EH (cell line): ENCODE measurements at regions not wholly inside any gene's neighbourhood (a gene's known extent, or its start where the extent isn't known, plus 50 kb on each side); places are given as distances from the start of the nearest gene placed in this dataset.
"Not testable (repeated sequence)": the region's sequence is repeated elsewhere in the genome, so short reads cannot be mapped to it uniquely, and the experiment has no call there.

Experiments
- DNase-seq: peaks from one replicate; pipeline ENCODE4 v3.0.0-alpha.2; 2015; ENCODE audit warnings: low read depth

- peak; percentile 43 for DNase-seq
Observed at GRCh38 chr4:137861682-137862081, 329.4 kb upstream of the PCDH18 start.

DNA sequence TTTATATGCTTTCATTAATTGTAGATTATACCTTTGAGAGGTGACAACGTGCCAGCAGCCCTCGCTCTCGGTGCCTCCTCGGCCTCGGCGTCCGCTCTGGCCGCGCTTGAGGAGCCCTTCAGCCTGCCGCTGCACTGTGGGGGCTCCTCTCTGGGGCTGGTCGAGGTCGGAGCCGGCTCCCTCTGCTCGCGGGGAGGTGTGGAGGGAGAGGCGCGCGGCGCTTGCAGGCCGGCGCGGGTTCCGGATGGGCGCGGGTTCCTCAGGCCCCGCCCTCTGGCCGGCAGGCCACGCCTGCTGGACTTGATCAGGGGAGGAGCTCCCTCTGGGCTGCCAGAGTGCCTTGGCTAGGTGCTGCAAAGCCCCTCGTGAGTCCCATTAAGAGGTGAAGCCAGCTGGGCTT, 321.1 kb upstream of the PCDH18 start:
- no peak for DNase-seq

DNA sequence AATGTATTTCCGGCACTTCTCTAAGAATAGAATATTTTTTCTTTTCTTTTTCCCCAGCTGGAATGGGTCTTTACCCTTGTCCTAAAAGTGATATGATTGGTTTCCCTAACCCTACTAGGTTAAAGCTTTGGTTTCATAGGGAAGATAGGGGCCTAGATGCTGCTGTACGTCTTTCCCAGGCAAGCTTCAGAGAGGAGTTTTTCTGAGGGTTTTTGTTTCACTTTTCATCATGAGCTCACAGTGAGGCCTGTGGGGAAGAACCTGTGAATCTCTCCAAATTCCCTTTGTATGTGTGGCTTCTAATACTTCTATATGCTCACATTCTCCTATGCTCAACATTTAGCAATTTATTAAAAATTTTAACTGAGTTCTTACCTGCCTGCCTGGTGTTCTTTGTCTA, 320.0 kb upstream of the PCDH18 start:
- DNase-seq, result no peak

DNA sequence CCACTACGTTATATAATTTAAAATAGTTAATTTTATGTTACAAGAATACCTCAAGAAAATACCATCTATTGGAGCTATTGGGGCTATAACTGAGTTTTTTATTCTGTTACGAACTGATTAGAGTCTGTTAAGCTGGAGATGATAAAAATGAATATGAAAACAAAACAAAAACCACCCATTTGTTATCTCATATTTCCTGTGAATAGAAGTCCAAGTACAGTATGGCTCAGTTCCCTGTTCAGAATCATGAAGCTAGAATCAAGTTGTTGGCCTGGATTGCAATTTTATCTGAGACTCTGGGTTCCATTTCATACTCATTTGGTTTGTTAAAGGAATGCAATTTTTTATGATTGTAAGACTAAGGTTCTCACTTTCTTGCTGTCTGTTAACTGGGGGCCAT, 319.1 kb upstream of the PCDH18 start:
- DNase-seq, result no peak

- not testable (repeated sequence) for DNase-seq
Observed at GRCh38 chr4:137827945-137828344, 295.7 kb upstream of the PCDH18 start.

GRCh38 chr4:137825505-137825904, 293.2 kb upstream of the PCDH18 start:
- DNase-seq, result no peak

- no peak for DNase-seq
Observed at GRCh38 chr4:137823007-137823406, 290.7 kb upstream of the PCDH18 start.

- DNase-seq, result peak; percentile 71
Observed at GRCh38 chr4:137819964-137820383, 287.7 kb upstream of the PCDH18 start.

- no peak for DNase-seq
Observed at GRCh38 chr4:137812258-137812657, 280.0 kb upstream of the PCDH18 start.

DNA sequence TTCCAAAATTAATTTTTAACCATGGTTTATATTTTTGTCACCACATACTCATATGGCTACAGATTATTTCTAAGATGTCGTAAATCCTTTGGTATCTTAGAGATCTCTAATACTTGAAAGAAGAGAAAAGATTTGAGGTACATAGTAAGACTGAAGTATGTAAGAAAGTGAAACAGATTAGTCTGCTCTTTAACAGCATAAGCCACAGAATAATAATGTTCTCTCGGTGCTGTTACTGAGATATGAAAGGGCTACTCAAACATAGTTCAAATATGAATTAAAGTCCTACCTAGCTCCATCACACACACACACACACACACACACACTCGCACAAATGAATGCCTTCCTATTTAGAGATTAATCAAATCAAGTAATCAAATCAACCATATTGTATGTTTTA, 274.1 kb upstream of the PCDH18 start:
- DNase-seq, result no peak

GRCh38 chr4:137804906-137805495, 272.7 kb upstream of the PCDH18 start:
- DNase-seq, result no peak

GRCh38 chr4:137800861-137801260, 268.6 kb upstream of the PCDH18 start:
- no peak for DNase-seq

DNA sequence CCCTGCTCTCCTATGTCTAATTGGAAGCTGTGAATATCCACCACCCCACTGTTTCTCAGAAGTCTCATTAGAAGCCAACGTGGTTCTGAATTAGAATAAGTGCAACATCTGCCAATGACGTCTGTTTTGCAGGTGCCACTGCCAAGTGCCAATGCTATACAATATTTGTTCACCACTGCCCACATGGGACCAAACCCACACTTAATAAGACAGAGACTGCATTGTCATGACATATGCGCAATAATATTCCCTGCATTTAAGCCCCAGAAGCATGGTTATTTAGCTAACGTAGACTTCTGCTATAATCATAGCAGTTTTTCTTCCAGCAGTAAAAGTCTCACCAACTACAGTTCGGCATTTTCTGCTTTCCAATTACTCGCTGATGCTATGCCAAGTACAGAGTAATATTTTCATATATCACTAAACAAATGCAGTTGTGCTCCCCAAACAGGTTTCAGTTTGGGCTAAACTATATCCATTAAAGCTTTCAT, 262.5 kb upstream of the PCDH18 start:
- no peak for DNase-seq

GRCh38 chr4:137789263-137789662, 257.0 kb upstream of the PCDH18 start:
- not testable (repeated sequence) for DNase-seq

DNA sequence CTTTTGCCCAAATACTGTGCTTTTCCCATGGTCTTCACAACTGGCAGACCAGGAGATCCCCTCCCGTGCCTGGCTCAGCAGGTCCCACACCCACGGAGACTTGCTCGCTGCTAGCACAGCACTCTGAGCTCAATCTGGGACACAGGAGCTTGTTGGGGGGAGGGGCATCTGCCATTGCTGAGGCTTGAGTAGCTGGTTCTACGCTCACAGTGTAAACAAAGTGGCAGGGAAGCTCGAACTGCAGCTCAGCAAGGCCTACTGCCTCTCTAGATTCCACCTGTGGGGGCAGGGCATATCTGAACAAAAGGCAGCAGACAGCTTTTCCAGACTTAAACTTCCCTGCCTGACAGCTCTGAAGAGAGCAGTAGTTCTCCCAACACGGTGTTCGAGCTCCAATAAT, 251.6 kb upstream of the PCDH18 start:
- not testable (repeated sequence) for DNase-seq

DNA sequence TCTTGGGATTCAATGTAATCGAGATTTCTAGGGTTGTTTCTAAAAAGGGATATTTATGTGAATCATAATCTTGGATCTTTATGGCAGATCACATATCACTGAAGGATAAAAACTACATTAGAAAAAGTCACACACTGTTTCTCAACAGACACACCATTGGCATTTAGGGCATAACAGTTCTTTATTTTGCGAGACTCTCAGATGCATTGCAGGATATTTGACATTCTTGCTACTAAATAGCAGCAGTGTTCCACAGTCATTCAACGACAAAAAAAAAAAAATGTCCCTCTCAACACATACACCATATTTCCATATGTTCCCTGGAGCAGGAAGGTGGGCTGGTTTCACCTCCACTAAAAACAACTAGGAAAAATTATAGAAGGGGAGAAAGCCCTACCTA, 243.4 kb upstream of the PCDH18 start:
- peak; percentile 27 for DNase-seq

DNA sequence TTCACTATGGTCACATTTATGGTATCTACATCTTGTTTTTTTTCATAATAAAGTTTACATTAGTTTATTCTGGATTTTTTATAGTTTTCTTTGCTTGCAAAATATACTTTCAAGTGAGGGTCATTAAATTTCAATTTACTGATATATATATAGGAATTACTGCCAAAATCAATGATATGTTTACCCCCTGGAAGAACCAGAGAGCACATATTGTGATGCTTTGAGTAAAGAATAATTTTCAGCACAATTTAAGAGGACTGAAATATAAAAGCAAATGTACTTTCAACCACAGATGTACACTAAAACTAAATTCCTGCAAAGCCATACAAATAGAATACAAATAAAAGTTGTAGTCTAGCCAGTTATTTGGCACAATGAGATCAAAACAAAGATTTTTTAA, 242.2 kb upstream of the PCDH18 start:
- DNase-seq, result no peak

DNA sequence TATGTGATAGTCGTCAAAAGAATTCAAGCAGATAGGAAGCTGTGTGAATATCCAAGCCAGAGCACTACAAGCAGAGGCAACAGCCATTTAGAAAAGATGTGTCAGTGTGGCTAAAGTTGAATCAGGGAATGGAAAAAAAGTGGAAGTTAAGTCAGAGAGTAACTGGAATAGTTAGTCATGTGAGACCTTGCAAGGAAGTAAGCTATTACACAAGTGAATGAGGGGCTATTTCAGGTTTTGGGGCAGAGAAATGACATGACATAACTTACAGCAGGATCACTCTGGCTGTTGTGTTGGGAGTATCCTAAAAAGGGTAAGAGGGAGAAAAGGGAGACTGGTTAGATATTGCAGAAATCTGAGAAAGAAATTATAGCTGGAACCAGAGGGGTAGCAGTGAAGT, 236.6 kb upstream of the PCDH18 start:
- DNase-seq, result no peak

DNA sequence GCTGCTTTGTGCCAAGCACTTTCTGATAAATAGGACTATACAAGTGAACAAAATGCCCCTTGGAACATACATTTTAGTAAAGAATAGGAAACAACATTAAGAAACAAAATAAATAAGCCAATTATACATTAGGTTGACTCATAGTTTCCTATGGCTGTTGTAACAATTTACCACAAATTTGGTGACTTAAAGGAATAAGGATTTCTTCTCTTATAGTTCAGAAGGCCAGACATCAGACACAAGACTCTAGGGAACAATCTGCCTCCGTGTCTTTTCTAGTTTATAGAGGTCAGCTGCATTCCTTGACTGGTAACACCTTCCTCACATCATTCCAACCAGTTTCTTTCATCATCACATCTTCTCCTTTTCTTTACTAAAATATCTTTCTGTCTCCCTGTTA, 235.9 kb upstream of the PCDH18 start:
- peak; percentile 26 for DNase-seq

DNA sequence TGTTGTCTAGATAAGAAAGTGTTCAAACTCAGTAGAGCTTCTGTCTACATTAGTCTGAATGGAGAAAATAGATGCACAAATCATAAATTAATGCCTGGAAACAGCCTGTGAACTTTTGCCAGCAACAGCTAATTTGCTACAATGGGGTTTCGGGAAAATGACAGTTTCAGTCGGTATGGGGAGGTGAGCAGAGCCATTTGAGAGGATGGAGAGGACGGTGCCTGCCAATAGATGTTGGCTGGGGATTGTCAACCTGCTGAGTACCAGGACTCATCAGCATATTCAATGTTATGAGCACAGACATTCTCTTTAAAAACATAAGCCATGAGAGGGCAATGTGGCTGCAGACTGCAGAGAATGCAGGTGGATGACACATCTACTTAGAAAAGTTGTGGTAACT, 230.3 kb upstream of the PCDH18 start:
- DNase-seq, result no peak

DNA sequence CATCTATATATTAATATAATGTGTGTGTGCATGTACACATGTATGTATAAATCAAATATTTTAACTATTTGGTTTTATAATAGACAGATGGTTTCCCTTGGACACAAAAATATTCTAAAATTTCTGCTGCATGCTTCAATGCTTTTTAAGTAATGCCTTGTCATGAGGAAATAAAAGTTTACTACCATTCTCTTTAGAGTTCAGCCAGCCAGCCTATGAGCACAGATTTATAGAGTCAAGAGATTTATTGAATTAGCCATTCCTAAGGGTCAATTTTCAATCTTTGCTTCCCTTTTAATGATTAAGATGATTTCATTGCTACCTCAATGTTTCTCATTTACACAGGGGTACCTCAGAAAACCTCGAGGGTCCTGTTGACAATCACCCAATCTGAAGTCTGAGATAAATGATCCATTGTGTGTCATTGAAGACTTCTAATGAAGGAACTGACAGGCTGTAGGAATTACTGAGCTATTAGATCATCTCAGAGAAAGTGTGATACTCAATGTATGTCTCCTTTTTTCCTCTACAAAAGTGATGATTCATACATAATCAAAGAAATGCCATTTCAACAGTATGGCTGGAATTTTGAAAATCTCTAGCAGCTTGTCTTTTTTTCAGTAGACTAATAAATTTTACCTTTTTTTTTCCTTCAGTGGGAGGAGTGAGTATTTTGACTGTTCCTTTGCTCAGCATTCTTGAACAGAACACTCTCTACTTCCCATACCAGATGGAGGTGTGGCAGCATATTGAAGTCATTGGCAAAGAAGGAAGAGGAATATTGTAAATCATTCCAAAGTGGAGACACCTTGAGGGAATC, 222.6 kb upstream of the PCDH18 start:
- DNase-seq, result peak; percentile 81

- DNase-seq, result peak; percentile 49
Observed at GRCh38 chr4:137749466-137749865, 217.2 kb upstream of the PCDH18 start.

- no peak for DNase-seq
Observed at GRCh38 chr4:137748616-137749015, 216.3 kb upstream of the PCDH18 start.

GRCh38 chr4:137740141-137740540, 207.8 kb upstream of the PCDH18 start:
- DNase-seq, result peak; percentile 24
